Transverse colon (tissue), 4 donors: ENCODE measurements at regions not wholly inside any gene's neighbourhood (a gene's known extent, or its start where the extent isn't known, plus 50 kb on each side); places are given as distances from the start of the nearest gene placed in this dataset.

Experiments used
- CTCF ChIP-seq, 5 experiments: fragments of 200-600 bp in 3 of 5; fragments of 450-650 bp in 2 of 5; sonication (generic) in 3 of 5; IDR thresholded peaks; 1 replicate in 2 of 5; 2 replicates in 3 of 5; pipeline ENCODE4 v1.5.1; 2016 to 2017; ENCODE audit warnings: antibody characterized with exemption in 5 of 5, inconsistent platforms in 3 of 5, mild to moderate bottlenecking in 2 of 5, moderate library complexity in 1 of 5
- POLR2A ChIP-seq: fragments of 450-650 bp; IDR thresholded peaks from one replicate; pipeline ENCODE4 v1.6.1; 2016; ENCODE audit warnings: antibody characterized with exemption, mild to moderate bottlenecking, moderate library complexity
- POLR2AphosphoS5 ChIP-seq, 3 donors: sonication (generic); formaldehyde crosslinking; IDR thresholded peaks; one replicate each; pipeline ENCODE4 v1.6.1; 2016; ENCODE audit warnings: antibody characterized with exemption in 3 of 3

DNA sequence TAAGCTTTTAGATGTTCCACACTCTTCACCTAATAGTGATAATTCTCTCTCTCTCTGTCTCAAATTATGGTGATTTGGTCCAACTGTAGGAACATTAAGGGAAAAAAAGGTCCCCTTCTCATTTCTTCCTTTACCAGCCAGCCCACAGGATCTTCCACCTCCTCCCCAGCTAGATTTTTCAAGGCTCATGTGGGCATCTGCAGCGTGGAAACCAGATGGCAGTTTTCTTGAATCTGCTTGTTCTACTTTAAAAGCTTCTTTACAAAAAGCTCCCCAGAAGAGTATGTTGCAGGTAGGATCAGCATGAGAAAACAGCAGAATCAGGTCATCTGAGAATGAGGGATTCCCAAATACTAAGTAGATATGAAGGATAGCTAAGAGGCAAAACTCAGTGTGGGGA is 208.6 kb upstream of the PFN2 start:
- TF ChIP-seq CTCF (IDR thresholded peaks at IDR 0.05) (no peak), POLR2A (no peak), POLR2AphosphoS5 (IDR thresholded peaks at IDR 0.05) (no peak)
